ENCODE measurements at regions not wholly inside any gene's neighbourhood (a gene's known extent, or its start where the extent isn't known, plus 50 kb on each side); places are given as distances from the start of the nearest gene placed in this dataset.

GRCh38 chr1:239956263-239956662 lies 135.4 kb upstream of the FMN2 start:
- H3K27me3 Mint-ChIP-seq (ENCODE audit: low read depth in 3 of 3) = peaks cover 10 to 18% (median 13%) of the 10 kb centered on the region in 3 donors
- peaks cover 0 to 2% (median 0%) of the 10 kb centered on the region in 7 donors for H3K9me3 Mint-ChIP-seq
- TF ChIP-seq CTCF (IDR thresholded peaks at IDR 0.05) = no peak
- H3K27ac Mint-ChIP-seq = no peak overlapping the region
- H4K20me1 ChIP-seq (ENCODE audit: insufficient read depth, low read length) = no peaks in the 10 kb centered on the region
- no peak overlapping the region for H3K4me3 ChIP-seq (replicated peaks in 1 of 3; ENCODE audit: low read depth in 2 of 3, low read length in 3 of 3)
- intact Hi-C loops (cut with micrococcal nuclease) = no loop called here
- no peak overlapping the region for H3K27ac ChIP-seq (ENCODE audit: low read depth in 1 of 2, low read length in 2 of 2)
- no peaks in the 10 kb centered on the region for H3K79me2 ChIP-seq (ENCODE audit: insufficient read depth, low read length)
- H3K4me1 Mint-ChIP-seq = no peaks in the 10 kb centered on the region
- H3K4me3 Mint-ChIP-seq = no peak overlapping the region
- H2AFZ ChIP-seq (ENCODE audit: insufficient read depth, low read depth, low read length, poor library complexity, severe bottlenecking) = no peak overlapping the region
- DNase-seq = no peak
- no peak overlapping the region for H3K4me2 ChIP-seq (replicated peaks; ENCODE audit: extremely low read depth, low read length, poor library complexity, severe bottlenecking)
- no peaks in the 10 kb centered on the region for H3K27me3 ChIP-seq (ENCODE audit: control insufficient read depth in 2 of 2, insufficient read depth in 2 of 2, low read length in 2 of 2)
- no peaks in the 10 kb centered on the region for H3K36me3 ChIP-seq (replicated peaks in 1 of 2; ENCODE audit: control insufficient read depth in 1 of 2, insufficient read depth in 2 of 2, low read length in 2 of 2)
- no peak overlapping the region for H3K9ac ChIP-seq (ENCODE audit: insufficient read depth, low read length, poor library complexity, severe bottlenecking)
- no CpG with 5 or more reads among the region's 6 CpGs for WGBS (ENCODE audit: insufficient coverage)
- no peaks in the 10 kb centered on the region for H3K4me1 ChIP-seq (ENCODE audit: control insufficient read depth in 1 of 2, insufficient read depth in 2 of 2, low read length in 2 of 2)
- H3K36me3 Mint-ChIP-seq = no peaks in the 10 kb centered on the region
- H3K9me3 ChIP-seq (replicated peaks in 1 of 2; ENCODE audit: control insufficient read depth in 1 of 2, insufficient read depth in 1 of 2, low read length in 2 of 2) = no peaks in the 10 kb centered on the region

GRCh38 chr1:239958063-239958462 lies 133.6 kb upstream of the FMN2 start:
- Mint-ChIP-seq H3K36me3 (no peaks in the 10 kb centered on the region), H3K4me1 (no peaks in the 10 kb centered on the region), H3K27me3 (ENCODE audit: low read depth in 3 of 3) (peaks cover 10 to 17% (median 13%) of the 10 kb centered on the region in 3 donors), H3K4me3 (no peak overlapping the region), H3K27ac (no peak overlapping the region), H3K9me3 (peaks cover 0 to 2% (median 0%) of the 10 kb centered on the region in 7 donors)
- Histone ChIP-seq H3K4me1 (ENCODE audit: control insufficient read depth in 1 of 2, insufficient read depth in 2 of 2, low read length in 2 of 2) (no peaks in the 10 kb centered on the region), H3K4me3 (replicated peaks in 1 of 3; ENCODE audit: low read depth in 2 of 3, low read length in 3 of 3) (no peak overlapping the region), H2AFZ (ENCODE audit: insufficient read depth, low read depth, low read length, poor library complexity, severe bottlenecking) (no peak overlapping the region), H3K36me3 (replicated peaks in 1 of 2; ENCODE audit: control insufficient read depth in 1 of 2, insufficient read depth in 2 of 2, low read length in 2 of 2) (no peaks in the 10 kb centered on the region), H3K4me2 (replicated peaks; ENCODE audit: extremely low read depth, low read length, poor library complexity, severe bottlenecking) (no peak overlapping the region), H3K9me3 (replicated peaks in 1 of 2; ENCODE audit: control insufficient read depth in 1 of 2, insufficient read depth in 1 of 2, low read length in 2 of 2) (no peaks in the 10 kb centered on the region), H3K27me3 (ENCODE audit: control insufficient read depth in 2 of 2, insufficient read depth in 2 of 2, low read length in 2 of 2) (no peaks in the 10 kb centered on the region), H4K20me1 (ENCODE audit: insufficient read depth, low read length) (no peaks in the 10 kb centered on the region), H3K27ac (ENCODE audit: low read depth in 1 of 2, low read length in 2 of 2) (no peak overlapping the region), H3K79me2 (ENCODE audit: insufficient read depth, low read length) (no peaks in the 10 kb centered on the region), H3K9ac (ENCODE audit: insufficient read depth, low read length, poor library complexity, severe bottlenecking) (no peak overlapping the region)
- TF ChIP-seq CTCF (IDR thresholded peaks at IDR 0.05) = no peak
- whole genome bisulfite sequencing (ENCODE audit: insufficient coverage) = 20% methylated on average over 1 of the region's 4 CpGs
- no peak for DNase-seq
- intact Hi-C loops (cut with micrococcal nuclease) = no loop called here

All from CD14-positive monocyte (primary cell).